Left cardiac atrium (tissue), 4 donors: ENCODE measurements at regions not wholly inside any gene's neighbourhood (a gene's known extent, or its start where the extent isn't known, plus 50 kb on each side); places are given as distances from the start of the nearest gene placed in this dataset.
"Not testable (repeated sequence)": the region's sequence is repeated elsewhere in the genome, so short reads cannot be mapped to it uniquely, and the experiment has no call there.

Source experiments
- ATAC-seq, 2 donors: fragments of 200-7000 bp; cut with Tn5 transposase; one replicate each; pipeline ENCODE4 v1.9.1; 2020; ENCODE audit warnings: mild to moderate bottlenecking in 2 of 2, moderate library complexity in 2 of 2
- DNase-seq: peaks from one replicate; pipeline ENCODE4 v3.0.0-alpha.2; 2020
- intact Hi-C, 2 donors: fragments of 100-400 bp; cut with DNase I; formaldehyde crosslinking; loops; one replicate each; pipeline versions ENCODE4 v1.14.1 to v1.15.1; 2022 to 2023
- donor health status: DM: no; HTN: yes; CAD: no.
- donor health status: DM: no; HTN: yes; CAD: no; lungs with severe emphysema.
- donor health status: DM: yes; HTN: yes; CAD: no.
- donor health status: Dilated cardiomyopathy.

DNA sequence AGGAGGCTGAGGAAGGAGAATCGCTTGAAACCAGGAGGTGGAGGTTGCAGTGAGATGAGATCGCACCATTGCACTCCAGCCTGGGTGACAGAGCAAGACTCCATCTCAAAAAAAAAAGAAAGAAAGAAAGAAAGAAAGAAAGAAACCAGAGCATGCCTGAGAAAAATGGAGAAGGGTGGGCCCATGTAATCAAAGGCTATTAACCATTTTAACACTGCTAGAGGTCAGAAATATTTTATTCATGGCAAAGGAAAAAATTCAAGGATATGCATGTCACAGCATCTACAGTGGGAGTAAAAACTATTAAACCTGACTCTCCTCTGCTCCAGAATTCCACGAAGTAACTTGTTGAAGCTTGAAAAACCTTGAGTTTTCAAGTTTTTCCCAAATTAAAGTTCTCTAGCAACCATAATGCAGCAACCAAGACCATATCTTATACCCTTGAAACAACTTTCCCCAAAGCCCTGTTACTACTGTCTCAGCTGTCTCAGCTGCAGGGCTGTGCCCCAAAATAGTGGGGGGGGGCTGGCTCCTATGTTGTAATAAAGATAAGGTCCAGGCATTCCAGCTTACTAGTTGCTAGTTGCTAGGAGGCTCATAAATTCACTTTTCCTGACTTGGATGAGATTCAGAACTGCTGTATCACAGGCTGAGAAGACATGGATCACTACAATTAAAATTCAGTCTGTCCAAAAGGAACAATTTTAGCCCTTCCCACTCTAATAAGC, 112.9 kb upstream of the SOD1 start:
- ATAC-seq (peak; percentile 71 to 84), DNase-seq (no peak)
- intact Hi-C loops: no loop called here

- no peak for ATAC-seq
- intact Hi-C loops: no loop called here
- no peak for DNase-seq
These were observed 114.5 kb upstream of the SOD1 start for GRCh38 chr21:31545036-31545435.

DNA sequence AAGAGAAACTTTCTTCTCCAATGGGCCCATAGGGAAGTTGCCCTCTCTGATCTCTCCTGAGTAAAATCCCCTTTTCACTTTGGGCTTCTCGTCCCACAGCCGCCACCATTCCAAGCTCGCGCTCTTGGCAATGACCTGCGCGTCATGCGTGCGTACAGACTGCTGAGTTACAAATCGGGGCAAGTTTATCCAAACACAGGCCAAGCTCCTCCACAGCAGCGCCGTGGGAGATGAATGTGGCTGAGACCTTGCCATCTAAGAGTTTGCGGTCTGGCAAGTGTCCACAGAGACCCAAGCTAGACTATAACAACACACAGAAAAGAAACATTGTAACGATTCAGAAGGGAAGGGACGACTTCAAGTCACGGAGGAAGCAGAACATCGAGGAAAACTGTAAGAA, 116.3 kb upstream of the SOD1 start:
- ATAC-seq (no peak), DNase-seq (no peak)
- intact Hi-C loops: no loop called here

- intact Hi-C loops: no loop called here
- ATAC-seq (no peak), DNase-seq (no peak)
These were observed 120.7 kb upstream of the SOD1 start for GRCh38 chr21:31538816-31539215.

DNA sequence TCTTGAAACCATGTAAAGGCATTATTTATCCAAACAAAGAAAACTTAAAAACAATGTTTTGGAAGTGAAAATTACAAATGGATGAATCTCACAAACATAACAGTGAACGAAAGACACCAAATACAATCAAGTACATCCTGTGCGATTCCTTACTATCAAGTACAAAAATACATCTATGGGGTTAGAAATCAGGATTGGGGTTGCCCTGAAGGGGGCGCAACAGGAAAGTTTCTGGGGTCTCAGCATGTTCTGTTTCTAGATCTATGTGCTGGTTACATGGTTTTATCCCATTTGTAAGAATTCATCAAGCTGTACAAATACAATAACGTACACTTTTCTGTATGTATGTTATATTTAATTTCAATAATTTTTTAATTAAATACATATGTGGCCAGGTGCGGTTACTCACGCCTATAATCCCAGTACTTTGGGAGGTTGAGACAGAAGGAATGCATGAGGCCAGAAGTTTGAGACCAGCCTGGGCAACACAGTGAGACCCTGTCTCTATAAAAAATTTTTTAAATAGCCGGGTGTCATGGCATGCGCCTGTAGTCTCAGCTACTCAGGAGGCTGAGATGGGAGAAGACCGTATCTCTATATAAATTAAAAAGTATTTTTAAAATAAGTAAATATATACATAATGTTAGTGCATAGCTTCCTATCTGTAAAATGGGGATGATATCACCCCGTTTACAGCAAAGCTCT, 121.5 kb upstream of the SOD1 start:
- ATAC-seq (no peak), DNase-seq (no peak)
- intact Hi-C loops: no loop called here

DNA sequence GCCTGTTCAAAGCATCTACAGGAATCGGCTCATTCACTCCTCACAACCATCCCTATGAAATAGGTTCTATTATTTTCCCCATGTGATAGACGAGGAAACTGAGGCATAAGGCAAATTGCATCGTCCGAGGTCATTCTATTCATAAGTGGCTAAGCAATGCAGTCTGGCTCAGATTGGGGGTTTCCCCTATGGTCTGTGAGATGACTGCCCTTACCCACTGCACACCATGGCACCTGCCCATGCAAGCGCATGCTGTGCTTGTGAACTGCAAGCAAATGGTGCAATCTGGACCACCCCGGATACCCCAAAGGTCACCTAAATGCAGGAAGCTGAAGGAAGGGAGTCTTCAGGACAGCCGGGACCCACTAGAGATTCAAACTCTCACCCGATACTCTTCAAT, 123.4 kb upstream of the SOD1 start:
- ATAC-seq: no peak
- intact Hi-C loops: no loop called here
- DNase-seq: no peak

GRCh38 chr21:31531967-31532366, 127.5 kb upstream of the SOD1 start:
- peak; percentile 38 to 84 for ATAC-seq
- intact Hi-C loops: no loop called here
- DNase-seq: no peak

DNA sequence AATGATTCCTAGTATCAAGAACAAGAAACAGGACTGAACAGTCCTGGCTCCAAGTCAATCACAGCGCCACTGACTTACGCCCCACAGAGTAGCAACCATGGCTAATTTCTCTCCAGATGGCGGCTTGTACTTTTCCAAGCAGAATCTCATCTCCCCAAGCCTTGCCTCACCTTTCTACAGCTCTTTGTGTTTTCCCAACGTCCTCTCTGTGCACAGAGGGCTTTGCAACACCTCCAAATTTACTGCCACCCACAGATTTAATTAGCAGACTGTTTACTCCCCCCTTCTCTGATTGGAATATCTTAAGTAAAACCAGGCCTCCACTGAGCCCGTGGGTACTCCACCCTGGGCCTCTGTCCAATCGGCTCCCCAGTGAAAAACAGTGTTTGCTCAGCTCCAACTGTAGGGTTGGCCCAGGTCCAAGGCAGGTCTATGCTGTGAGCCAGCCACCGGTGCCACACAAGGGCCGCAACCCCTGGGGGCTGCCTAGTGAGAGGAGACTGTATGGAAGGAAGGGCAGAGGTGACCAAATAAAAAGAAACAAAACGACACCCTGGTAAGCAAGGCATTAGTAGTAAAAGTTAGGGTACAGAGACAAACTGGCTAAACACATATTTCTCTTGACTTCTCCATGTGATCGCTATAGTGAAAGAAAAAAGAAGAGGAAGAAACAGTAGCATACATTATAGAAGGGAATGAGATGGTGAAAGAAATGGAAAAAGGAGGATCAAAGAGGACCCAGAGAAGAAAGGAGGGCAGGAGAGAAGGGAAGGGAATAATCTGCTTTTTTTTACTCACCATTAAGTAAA, 128.4 kb upstream of the SOD1 start:
- peak; percentile 34 to 51 for ATAC-seq
- DNase-seq: peak; percentile 36
- intact Hi-C loops: no loop called here

DNA sequence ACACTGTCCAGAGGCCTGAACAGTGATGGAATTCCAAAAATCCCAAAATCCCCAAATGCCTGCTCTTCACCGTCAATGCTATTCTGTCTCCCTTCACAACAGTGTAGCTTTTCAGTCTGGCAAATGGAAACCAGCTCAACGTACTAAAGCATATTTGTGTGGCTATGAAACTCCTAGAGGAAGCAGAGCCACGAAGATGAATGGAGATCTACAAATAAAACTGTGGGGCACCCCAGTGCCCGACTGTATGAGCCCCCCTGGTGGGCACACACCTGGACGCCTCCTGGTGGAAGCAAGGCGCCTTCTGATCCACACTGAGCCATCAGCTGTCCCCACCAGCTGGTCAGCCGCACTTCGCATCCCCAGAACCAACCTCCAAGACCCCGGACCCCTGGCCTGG, 129.1 kb upstream of the SOD1 start:
- no peak for ATAC-seq
- DNase-seq: no peak
- intact Hi-C loops: no loop called here

GRCh38 chr21:31529406-31529805, 130.1 kb upstream of the SOD1 start:
- DNase-seq: no peak
- ATAC-seq: no peak
- intact Hi-C loops: no loop called here

DNA sequence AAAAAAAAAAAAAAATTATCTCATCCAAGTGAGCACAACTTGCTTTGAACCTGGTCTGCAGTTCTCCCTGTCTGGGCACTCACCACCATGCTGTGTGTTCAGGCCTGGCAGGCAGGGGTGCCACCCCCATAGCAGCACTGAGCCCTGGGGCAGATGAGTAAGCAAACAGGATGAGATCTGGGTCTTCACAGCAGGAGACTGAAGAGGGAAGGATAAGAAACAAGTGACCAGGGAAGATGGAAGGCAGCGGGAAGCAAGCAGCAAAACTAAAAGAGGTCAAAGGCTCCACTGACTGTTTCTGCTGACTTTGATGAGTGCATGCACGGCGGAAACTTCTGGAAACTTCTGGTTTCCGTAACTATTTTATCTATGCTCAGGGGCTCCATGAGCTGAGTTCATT, 133.5 kb upstream of the SOD1 start:
- DNase-seq (no peak), ATAC-seq (no peak)
- intact Hi-C loops: no loop called here

DNA sequence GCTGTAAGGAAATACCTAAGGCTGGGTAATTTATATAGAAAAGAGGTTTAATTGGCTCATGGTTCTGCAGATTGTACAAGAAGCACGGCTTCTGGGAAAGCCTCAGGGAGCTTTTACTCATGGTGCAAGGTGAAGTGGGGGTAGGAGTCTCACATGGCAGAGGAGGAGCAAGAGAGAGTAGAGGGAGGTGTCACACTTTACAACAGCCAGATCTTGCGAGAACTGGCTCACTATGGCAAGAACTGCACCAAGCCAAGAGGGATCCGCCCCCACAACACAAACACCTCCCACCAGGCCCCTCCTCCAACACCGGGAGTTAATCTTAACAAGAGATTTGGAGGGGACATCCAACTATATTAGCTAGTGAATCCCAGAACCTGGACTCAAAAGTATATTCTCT, 135.4 kb upstream of the SOD1 start:
- intact Hi-C loops: no loop called here
- ATAC-seq: no peak

DNA sequence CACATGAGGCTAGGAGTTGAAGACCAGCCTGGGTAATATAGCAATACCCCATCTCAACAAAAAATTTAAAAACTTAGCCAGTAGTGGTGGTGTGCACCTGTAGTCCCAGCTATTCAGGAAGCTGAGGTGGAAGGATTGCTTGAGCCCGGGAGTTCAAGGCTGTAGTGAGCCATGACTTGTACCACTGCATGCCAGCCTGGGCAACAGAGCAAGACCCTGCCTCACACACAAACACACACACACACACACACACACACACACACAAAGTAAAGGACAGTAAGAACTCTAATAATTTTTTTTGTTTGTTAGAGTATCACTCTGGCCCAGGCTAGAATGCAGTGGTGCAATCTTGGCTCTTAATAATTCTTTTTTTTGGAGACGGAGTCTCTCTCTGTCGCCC, 138.0 kb upstream of the SOD1 start:
- intact Hi-C loops: no loop called here

More for the DNA sequence above, 135.4 kb upstream of the SOD1 start:
- DNase-seq: no peak

GRCh38 chr21:31520561-31521098, 138.9 kb upstream of the SOD1 start:
- no peak for ATAC-seq
- no peak for DNase-seq
- intact Hi-C loops: no loop called here

More for the DNA sequence above, 138.0 kb upstream of the SOD1 start:
- DNase-seq: no peak
- ATAC-seq: no peak

GRCh38 chr21:31518580-31518979, 140.9 kb upstream of the SOD1 start:
- DNase-seq: no peak
- intact Hi-C loops: no loop called here
- ATAC-seq: no peak

DNA sequence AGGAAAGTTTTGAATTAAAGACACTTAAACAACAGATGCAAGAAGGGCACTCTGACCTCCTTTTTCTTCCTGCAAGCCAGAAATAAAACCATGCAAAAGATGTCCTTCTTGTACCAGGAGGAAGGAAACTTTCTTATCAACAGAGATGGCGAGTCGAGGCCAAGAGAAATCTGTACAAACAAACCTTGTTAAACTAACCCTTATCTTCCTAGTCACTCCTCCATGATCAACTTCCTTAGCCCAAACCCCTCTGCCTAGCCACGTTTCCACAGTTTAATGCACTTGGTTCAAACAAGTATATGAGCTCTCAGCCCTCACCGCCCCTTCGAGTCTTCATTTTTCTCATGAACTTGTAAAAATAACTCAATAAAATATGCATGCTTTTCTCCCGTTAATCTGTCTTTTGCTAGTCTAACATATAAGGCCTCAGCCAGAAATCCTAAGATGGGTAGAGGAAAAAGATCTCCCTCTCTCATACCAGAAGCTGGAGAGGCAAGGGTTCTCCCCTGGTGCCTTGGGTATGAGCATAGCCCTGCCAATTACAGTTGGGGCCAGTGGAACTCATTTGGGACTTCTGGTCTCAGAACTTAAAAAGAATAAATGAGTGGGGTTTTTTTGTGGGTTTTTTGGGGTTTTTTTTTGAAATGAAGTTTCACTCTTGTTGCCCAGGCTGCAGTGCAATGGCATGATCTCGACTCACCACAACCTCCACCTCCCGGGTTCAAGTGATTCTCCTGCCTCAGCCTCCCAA, 141.7 kb upstream of the SOD1 start:
- DNase-seq: no peak
- ATAC-seq: no peak
- intact Hi-C loops: no loop called here

DNA sequence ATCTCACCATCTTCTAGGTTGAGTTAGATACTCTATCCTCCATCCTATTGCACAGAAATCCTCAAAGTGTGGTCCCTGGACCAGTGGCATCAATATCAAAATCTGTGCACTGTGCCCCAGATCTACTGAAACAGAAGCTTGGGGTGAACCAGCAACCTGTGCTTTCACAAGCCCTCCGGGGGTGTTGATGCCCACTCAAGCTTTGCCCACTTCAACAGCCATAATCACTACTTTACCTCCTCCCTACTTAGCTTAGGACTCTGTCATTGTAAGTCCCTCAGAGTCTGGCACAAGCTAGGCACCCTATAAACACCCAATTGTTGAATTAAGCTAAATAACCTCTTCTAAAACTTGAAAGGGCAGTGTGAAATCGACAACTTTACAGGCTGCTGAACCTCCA, 144.2 kb upstream of the SOD1 start:
- no peak for DNase-seq
- ATAC-seq: no peak
- intact Hi-C loops: no loop called here

DNA sequence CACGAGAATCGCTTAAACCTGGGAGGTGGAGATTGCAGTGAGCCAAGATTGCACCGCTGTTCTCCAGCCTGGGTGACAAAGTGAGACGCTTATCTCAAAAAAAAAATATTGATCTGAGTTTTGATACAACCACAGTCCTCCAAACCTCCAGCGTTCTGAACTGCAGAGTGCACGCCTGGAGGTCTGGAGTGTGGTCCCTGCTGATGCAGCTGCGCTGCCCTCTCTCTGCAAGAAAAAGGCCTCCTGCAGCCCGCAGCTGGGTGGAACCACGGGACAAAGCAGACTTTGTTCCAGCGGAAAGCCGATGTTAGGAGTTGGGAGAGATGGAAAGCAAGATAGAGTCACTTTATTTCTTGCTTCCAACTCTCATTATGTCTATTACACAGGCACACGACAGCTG, 144.9 kb upstream of the SOD1 start:
- intact Hi-C loops: no loop called here
- DNase-seq: no peak
- no peak for ATAC-seq

- ATAC-seq, DNase-seq, intact Hi-C loops: not testable (repeated sequence)
These were observed 146.0 kb upstream of the SOD1 start for GRCh38 chr21:31513541-31513940.
